Mesothelial cell of epicardium (in vitro differentiated cells): ENCODE measurements at regions not wholly inside any gene's neighbourhood (a gene's known extent, or its start where the extent isn't known, plus 50 kb on each side); places are given as distances from the start of the nearest gene placed in this dataset.
A peak's percentile ranks its signal among the peaks of the same experiment; 100 is the strongest.

Experiments
- DNase-seq, 2 experiments: peaks; one replicate each; pipeline ENCODE4 v3.0.0; 2021; ENCODE audit warnings: low spot score in 2 of 2; ENCODE audit not compliant: unreplicated experiment in 2 of 2
- H3K27ac Mint-ChIP-seq: 2 replicates; pipeline ENCODE4 v1.8.0; 2021; ENCODE audit warnings: mixed read lengths
- H3K27me3 Mint-ChIP-seq: 2 replicates; pipeline ENCODE4 v1.8.0; 2021; ENCODE audit warnings: low read depth, mixed read lengths
- H3K36me3 Mint-ChIP-seq: 2 replicates; pipeline ENCODE4 v1.8.0; 2021; ENCODE audit warnings: mixed read lengths
- H3K4me1 Mint-ChIP-seq: 2 replicates; pipeline ENCODE4 v1.8.0; 2021; ENCODE audit warnings: mixed read lengths
- H3K4me3 Mint-ChIP-seq: 2 replicates; pipeline ENCODE4 v1.8.0; 2021; ENCODE audit warnings: mild to moderate bottlenecking, moderate library complexity, mixed read lengths
- H3K9me3 Mint-ChIP-seq: 2 replicates; pipeline ENCODE4 v1.8.0; 2021; ENCODE audit warnings: mixed read lengths
- CTCF ChIP-seq: fragments of 200-600 bp; sonication (generic); IDR thresholded peaks from one replicate; pipeline ENCODE4 v1.5.0; 2021; ENCODE audit warnings: antibody characterized with exemption; ENCODE audit not compliant: unreplicated experiment

- no peak for TF ChIP-seq CTCF
- Mint-ChIP-seq H3K4me3 (no peak overlapping the region), H3K27ac (peak overlapping the region; percentile 73), H3K4me1 (peaks cover 4% of the 10 kb centered on the region), H3K27me3 (no peaks in the 10 kb centered on the region), H3K36me3 (peaks cover 7% of the 10 kb centered on the region), H3K9me3 (no peaks in the 10 kb centered on the region)
- no peak for DNase-seq
These were observed 49.8 kb upstream of the CYP2D6 start for GRCh38 chr22:42180349-42180842.
